Transverse colon (tissue), 4 donors: ENCODE measurements at regions not wholly inside any gene's neighbourhood (a gene's known extent, or its start where the extent isn't known, plus 50 kb on each side); places are given as distances from the start of the nearest gene placed in this dataset.

Experiments used
- DNase-seq: peaks from one replicate; pipeline ENCODE4 v3.0.0-alpha.2; 2019
- H3K27ac ChIP-seq, 4 donors: fragments of 200-600 bp; sonication (generic); 2 replicates each; pipeline ENCODE4 v1.5.1; 2016 to 2018; ENCODE audit warnings: inconsistent platforms in 4 of 4
- H3K27me3 ChIP-seq: fragments of 200-600 bp; sonication (generic); 2 replicates; pipeline ENCODE4 v1.5.1; 2017; ENCODE audit warnings: inconsistent platforms
- H3K36me3 ChIP-seq, 4 donors: fragments of 200-600 bp; sonication (generic); 2 replicates each; pipeline ENCODE4 v1.5.1; 2017 to 2019; ENCODE audit warnings: inconsistent platforms in 4 of 4
- H3K4me1 ChIP-seq, 4 donors: fragments of 200-600 bp; sonication (generic); 2 replicates each; pipeline ENCODE4 v1.5.1; 2017 to 2020; ENCODE audit warnings: inconsistent platforms in 4 of 4
- H3K4me3 ChIP-seq, 4 donors: fragments of 200-600 bp; sonication (generic); 1 replicate in 1 of 4; 2 replicates in 3 of 4; pipeline versions ENCODE4 v1.5.1 to v1.6.1; 2017 to 2019; ENCODE audit warnings: inconsistent platforms in 4 of 4
- H3K9me3 ChIP-seq, 2 donors: fragments of 200-600 bp; sonication (generic); 2 replicates each; pipeline ENCODE4 v1.5.1; 2017 to 2019; ENCODE audit warnings: inconsistent platforms in 2 of 2
- EP300 ChIP-seq: sonication (generic); formaldehyde crosslinking; IDR thresholded peaks from one replicate; pipeline ENCODE4 v1.6.1; 2017; ENCODE audit warnings: antibody characterized with exemption, low read depth
- POLR2A ChIP-seq: fragments of 450-650 bp; IDR thresholded peaks from one replicate; pipeline ENCODE4 v1.6.1; 2016; ENCODE audit warnings: antibody characterized with exemption, mild to moderate bottlenecking, moderate library complexity
- POLR2AphosphoS5 ChIP-seq, 3 donors: sonication (generic); formaldehyde crosslinking; IDR thresholded peaks; one replicate each; pipeline ENCODE4 v1.6.1; 2016; ENCODE audit warnings: antibody characterized with exemption in 3 of 3
- WGBS, 2 donors: methylation state at CpG; one replicate each; pipeline ENCODE4 v1.1.5; 2018; ENCODE audit warnings: low coverage in 1 of 2; 5-methylcytosine and 5-hydroxymethylcytosine counted together
- in situ Hi-C, 4 donors: fragments of 200-750 bp; cut with MboI; loops; one replicate each; pipeline versions ENCODE4 v1.15.0 to v1.15.1; 2017; ENCODE audit warnings: low sequenced_read_pairs in 3 of 4, low pct_ligation_motif_present in 1 of 4, low pct_unique_long_range_greater_than_20kb in 1 of 4
- intact Hi-C: fragments of 100-400 bp; cut with DNase I; formaldehyde crosslinking; loops from one replicate; pipeline ENCODE4 v1.15.1; 2023; ENCODE audit warnings: low total_unique reads
- TF ChIP-seq, protein P1 (sequence below), 5 experiments: fragments of 200-600 bp in 3 of 5; fragments of 450-650 bp in 2 of 5; sonication (generic) in 3 of 5; IDR thresholded peaks; 1 replicate in 2 of 5; 2 replicates in 3 of 5; pipeline ENCODE4 v1.5.1; 2016 to 2017; ENCODE audit warnings: antibody characterized with exemption in 5 of 5, inconsistent platforms in 3 of 5, mild to moderate bottlenecking in 2 of 5, moderate library complexity in 1 of 5

- 22 to 23% methylated on average over 3 of the region's 3 CpGs for WGBS, 2 donors
- H3K36me3 ChIP-seq = no peaks in the 10 kb centered on the region
- no peak overlapping the region for H3K4me3 ChIP-seq
- DNase-seq = peak; percentile 70
- TF ChIP-seq EP300 (no peak), POLR2AphosphoS5 (IDR thresholded peaks at IDR 0.05) (peak in 1 of 3 donors; percentile 10)
- TF ChIP-seq, protein P1, sequence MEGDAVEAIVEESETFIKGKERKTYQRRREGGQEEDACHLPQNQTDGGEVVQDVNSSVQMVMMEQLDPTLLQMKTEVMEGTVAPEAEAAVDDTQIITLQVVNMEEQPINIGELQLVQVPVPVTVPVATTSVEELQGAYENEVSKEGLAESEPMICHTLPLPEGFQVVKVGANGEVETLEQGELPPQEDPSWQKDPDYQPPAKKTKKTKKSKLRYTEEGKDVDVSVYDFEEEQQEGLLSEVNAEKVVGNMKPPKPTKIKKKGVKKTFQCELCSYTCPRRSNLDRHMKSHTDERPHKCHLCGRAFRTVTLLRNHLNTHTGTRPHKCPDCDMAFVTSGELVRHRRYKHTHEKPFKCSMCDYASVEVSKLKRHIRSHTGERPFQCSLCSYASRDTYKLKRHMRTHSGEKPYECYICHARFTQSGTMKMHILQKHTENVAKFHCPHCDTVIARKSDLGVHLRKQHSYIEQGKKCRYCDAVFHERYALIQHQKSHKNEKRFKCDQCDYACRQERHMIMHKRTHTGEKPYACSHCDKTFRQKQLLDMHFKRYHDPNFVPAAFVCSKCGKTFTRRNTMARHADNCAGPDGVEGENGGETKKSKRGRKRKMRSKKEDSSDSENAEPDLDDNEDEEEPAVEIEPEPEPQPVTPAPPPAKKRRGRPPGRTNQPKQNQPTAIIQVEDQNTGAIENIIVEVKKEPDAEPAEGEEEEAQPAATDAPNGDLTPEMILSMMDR (IDR thresholded peaks at IDR 0.05) = no peak
- intact Hi-C loops (no loop called here), in situ Hi-C loops (loop anchor here in 1 of 4 donors (10.0 kb wide), 1 partner anchor 156 kb away; no protein-coding TSS in a partner anchor)
- no peaks in the 10 kb centered on the region for H3K9me3 ChIP-seq
- no peaks in the 10 kb centered on the region for H3K27me3 ChIP-seq
- H3K4me1 ChIP-seq = peaks cover 0 to 13% (median 1%) of the 10 kb centered on the region in 4 donors
- H3K27ac ChIP-seq = no peak overlapping the region
These were observed 50.4 kb upstream of the CTIF start for GRCh38 chr18:48488388-48488850.

DNA sequence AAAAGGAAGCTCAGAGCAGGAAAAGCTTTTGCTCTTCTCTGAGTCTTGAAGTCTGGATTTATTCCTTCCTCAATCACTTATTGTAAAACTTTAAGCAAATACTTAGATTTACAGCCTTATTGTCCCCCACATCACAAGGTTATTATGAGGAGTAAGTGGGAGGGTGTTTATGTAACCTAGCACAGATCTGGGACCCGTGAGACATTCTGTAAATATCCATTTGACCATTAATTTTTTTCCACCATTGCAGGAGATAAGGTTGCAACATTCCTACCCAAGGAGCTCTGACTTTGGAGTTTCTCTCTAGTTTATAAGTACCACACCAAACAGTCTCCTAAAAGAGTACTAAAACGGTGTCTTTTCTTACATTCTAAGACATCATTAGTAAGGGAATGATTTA, 52.1 kb upstream of the CTIF start:
- Histone ChIP-seq H3K27me3 (no peaks in the 10 kb centered on the region), H3K27ac (no peak overlapping the region), H3K4me1 (peaks cover 0 to 12% (median 0%) of the 10 kb centered on the region in 4 donors), H3K4me3 (no peak overlapping the region), H3K9me3 (no peaks in the 10 kb centered on the region), H3K36me3 (no peaks in the 10 kb centered on the region)
- DNase-seq = no peak
- in situ Hi-C loops (loop anchor here in 1 of 4 donors (10.0 kb wide), 1 partner anchor 158 kb away; no protein-coding TSS in a partner anchor), intact Hi-C loops (no loop called here)
- 20 to 21% methylated on average over 2 of the region's 2 CpGs for WGBS, 2 donors
- TF ChIP-seq POLR2A = no peak
- no peak for TF ChIP-seq POLR2AphosphoS5 (IDR thresholded peaks at IDR 0.05)
- no peak for TF ChIP-seq EP300
- TF ChIP-seq, protein P1 (IDR thresholded peaks at IDR 0.05) = no peak

- in situ Hi-C loops = loop anchor here in 1 of 4 donors (10.0 kb wide), 1 partner anchor 159 kb away; no protein-coding TSS in a partner anchor
- WGBS, 2 donors = 75 to 94% methylated on average over 4 to 5 of the region's 5 CpGs
These were observed 52.9 kb upstream of the CTIF start for GRCh38 chr18:48485828-48486405.

GRCh38 chr18:48481092-48481491, 57.7 kb upstream of the CTIF start:
- H3K4me1 ChIP-seq = peaks cover 0 to under 1% (median 0%) of the 10 kb centered on the region in 4 donors
- intact Hi-C loops (no loop called here), in situ Hi-C loops (loop anchor here in 1 of 4 donors (10.0 kb wide), 1 partner anchor 164 kb away; no protein-coding TSS in a partner anchor)
- TF ChIP-seq POLR2AphosphoS5 (IDR thresholded peaks at IDR 0.05) = no peak
- TF ChIP-seq EP300 = no peak
- no peak for TF ChIP-seq POLR2A
- TF ChIP-seq, protein P1 (IDR thresholded peaks at IDR 0.05) = no peak
- no peak overlapping the region for H3K4me3 ChIP-seq
- no peak overlapping the region for H3K27ac ChIP-seq
- H3K36me3 ChIP-seq = no peaks in the 10 kb centered on the region
- DNase-seq = no peak
- 68 to 89% methylated on average over 2 of the region's 2 CpGs for WGBS, 2 donors
- H3K27me3 ChIP-seq = no peaks in the 10 kb centered on the region
- no peaks in the 10 kb centered on the region for H3K9me3 ChIP-seq

More at GRCh38 chr18:48485828-48486405, 52.9 kb upstream of the CTIF start:
- Histone ChIP-seq H3K27me3 (no peaks in the 10 kb centered on the region), H3K27ac (no peak overlapping the region), H3K9me3 (no peaks in the 10 kb centered on the region), H3K36me3 (no peaks in the 10 kb centered on the region), H3K4me1 (peaks cover 0 to 12% (median 0%) of the 10 kb centered on the region in 4 donors), H3K4me3 (no peak overlapping the region)
- TF ChIP-seq EP300 = no peak
- TF ChIP-seq, protein P1 (IDR thresholded peaks at IDR 0.05) = no peak
- no peak for TF ChIP-seq POLR2AphosphoS5 (IDR thresholded peaks at IDR 0.05)
- TF ChIP-seq POLR2A = no peak
- DNase-seq = no peak
- intact Hi-C loops = no loop called here
